Stimulated activated naive B cell treated with anti-CD40 and anti-IgM and Interleukin-4, amounts not matched to agents 10 μg/mL and 1 μg/mL and 100 μg/mL, for 72 hours (primary cell): ENCODE measurements at regions not wholly inside any gene's neighbourhood (a gene's known extent, or its start where the extent isn't known, plus 50 kb on each side); places are given as distances from the start of the nearest gene placed in this dataset.
"Not testable (repeated sequence)": the region's sequence is repeated elsewhere in the genome, so short reads cannot be mapped to it uniquely, and the experiment has no call there.

ENCODE experiments used
- ATAC-seq, 2 donors: fragments of 150-1000 bp; cut with Tn5 transposase; replicated peaks; 2 replicates each; pipeline ENCODE4 v1.10.0; 2021; ENCODE audit warnings: moderate library complexity in 1 of 2
- DNase-seq: peaks from one replicate; pipeline ENCODE4 v3.0.0; 2021
- H3K27ac Mint-ChIP-seq: one replicate; pipeline ENCODE4 v1.8.0; 2022; ENCODE audit warnings: mild to moderate bottlenecking, mixed read lengths
- H3K27me3 Mint-ChIP-seq, 2 donors: one replicate each; pipeline ENCODE4 v1.8.0; 2022; ENCODE audit warnings: mixed read lengths in 2 of 2
- H3K36me3 Mint-ChIP-seq, 2 donors: one replicate each; pipeline ENCODE4 v1.8.0; 2022; ENCODE audit warnings: mixed read lengths in 2 of 2, mild to moderate bottlenecking in 1 of 2
- H3K4me1 Mint-ChIP-seq, 2 donors: one replicate each; pipeline ENCODE4 v1.8.0; 2022; ENCODE audit warnings: mixed read lengths in 2 of 2, mild to moderate bottlenecking in 1 of 2
- H3K4me3 Mint-ChIP-seq, 2 donors: one replicate each; pipeline ENCODE4 v1.8.0; 2022; ENCODE audit warnings: mild to moderate bottlenecking in 2 of 2, mixed read lengths in 2 of 2, moderate library complexity in 1 of 2
- H3K9me3 Mint-ChIP-seq, 2 donors: one replicate each; pipeline ENCODE4 v1.8.0; 2022; ENCODE audit warnings: mixed read lengths in 2 of 2, mild to moderate bottlenecking in 1 of 2

DNA sequence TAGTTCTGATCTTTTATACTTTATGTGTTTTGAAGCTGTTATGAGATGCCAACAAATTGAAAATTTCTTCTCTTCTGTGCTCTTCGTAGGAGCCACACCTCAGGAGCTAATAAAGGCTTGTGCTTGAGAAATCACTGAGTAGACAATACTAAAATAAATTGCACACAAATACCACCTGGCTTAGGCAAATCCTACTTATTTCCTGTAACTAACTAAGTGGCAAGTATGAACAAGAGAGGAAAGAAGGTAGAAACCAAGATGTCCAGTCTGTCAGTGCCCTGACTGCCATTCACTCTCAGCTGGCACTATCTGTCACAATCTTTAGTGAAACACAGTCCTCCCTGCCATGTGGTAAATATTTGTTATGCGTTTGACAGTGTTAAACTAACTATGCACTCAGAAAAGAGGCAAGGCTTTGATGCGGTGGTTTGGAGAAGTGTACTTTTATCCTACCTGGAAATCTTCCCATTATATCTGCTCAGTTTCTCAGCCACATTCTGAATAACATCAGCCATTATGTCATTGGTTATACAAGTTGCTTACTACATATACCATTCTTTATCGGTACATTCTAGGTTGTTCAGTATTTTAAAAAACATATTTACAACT, 293.4 kb upstream of the VWC2 start:
- Mint-ChIP-seq H3K27me3 (no peaks in the 10 kb centered on the region), H3K27ac (no peak overlapping the region), H3K36me3 (no peaks in the 10 kb centered on the region), H3K9me3 (no peaks in the 10 kb centered on the region), H3K4me1 (no peaks in the 10 kb centered on the region), H3K4me3 (no peak overlapping the region)
- ATAC-seq = no peak
- DNase-seq = no peak

DNA sequence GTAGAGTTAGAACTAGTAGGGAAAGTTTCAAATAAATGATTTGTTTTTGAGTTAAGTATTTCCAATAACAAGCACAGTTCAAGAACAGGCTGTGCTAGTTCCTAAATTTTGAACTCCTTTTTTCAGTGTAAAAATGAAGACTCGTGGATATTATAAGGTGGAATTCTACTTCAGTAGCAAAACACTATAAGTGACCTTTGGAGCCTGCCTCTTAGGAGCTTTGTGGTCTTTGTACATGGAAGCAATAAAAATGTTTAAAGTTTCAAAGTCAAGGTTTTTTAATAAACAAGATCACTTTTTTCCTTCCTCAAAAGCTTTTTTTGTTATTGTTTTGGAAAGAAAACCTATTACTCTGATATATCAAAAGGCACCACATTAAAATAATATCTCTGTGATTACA, 292.4 kb upstream of the VWC2 start:
- Mint-ChIP-seq H3K27me3 (no peaks in the 10 kb centered on the region), H3K4me1 (no peaks in the 10 kb centered on the region), H3K27ac (no peak overlapping the region), H3K36me3 (no peaks in the 10 kb centered on the region), H3K4me3 (no peak overlapping the region), H3K9me3 (no peaks in the 10 kb centered on the region)
- ATAC-seq (no peak), DNase-seq (no peak)

DNA sequence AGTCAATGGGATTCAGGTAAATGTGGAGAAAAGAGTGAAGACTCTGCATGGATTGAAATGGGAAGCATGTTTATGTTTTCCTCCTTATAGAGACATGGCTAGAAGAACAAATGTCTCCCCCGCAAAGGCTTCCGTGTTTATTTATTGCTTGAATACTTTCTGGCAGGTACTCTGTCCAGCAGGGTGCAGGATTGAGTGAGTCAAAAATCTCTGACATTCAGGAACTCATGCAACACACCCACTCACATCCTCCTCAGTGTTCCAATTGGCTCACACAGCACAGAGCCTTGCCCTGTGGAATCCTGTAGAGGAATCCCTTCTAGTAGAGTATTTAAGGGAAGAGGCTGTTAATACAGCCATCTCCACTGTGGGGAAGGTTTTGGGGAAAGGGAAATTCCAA, 290.3 kb upstream of the VWC2 start:
- ATAC-seq = no peak
- no peak for DNase-seq
- Mint-ChIP-seq H3K9me3 (no peaks in the 10 kb centered on the region), H3K36me3 (no peaks in the 10 kb centered on the region), H3K27ac (no peak overlapping the region), H3K27me3 (no peaks in the 10 kb centered on the region), H3K4me3 (no peak overlapping the region), H3K4me1 (no peaks in the 10 kb centered on the region)

DNA sequence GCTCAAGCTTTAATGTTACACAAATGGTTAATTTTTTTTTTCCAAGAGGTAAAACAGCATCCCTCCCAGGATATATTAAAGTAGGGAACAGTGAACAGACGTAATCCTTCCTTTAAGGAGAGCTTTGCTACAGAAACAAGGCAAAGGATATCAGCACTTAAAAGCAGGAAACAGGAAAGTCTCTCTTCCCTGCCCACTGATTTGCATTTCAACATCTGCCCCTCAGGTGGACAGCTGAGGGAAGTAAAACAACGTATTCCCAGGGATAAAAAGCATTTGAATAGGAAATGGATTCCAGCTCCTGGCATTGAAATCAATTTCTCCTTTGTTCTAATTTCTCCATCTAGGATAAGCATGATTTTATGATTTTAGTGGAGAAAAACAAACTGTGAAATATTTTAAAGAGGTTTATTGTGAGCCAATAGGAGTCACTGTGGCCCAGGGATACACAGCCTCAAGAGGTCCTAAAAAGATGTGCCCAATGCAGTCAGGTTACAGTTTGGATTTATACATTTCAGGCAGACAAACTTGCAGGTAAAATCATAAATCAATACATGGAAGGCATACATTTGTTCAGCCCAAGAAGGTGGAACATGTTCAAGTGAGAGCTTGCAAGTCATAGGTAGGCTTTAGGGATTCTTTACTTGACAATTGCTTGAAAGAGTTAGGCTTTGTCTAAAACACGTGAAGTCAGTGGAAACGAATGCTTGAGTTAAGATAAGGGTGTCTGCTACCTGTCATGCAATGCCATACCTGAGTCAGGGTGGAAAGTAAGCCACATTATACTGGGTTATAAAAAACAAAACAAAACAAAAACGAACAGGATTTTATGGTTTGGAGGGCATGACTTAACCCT, 286.2 kb upstream of the VWC2 start:
- Mint-ChIP-seq H3K36me3 (no peaks in the 10 kb centered on the region), H3K4me3 (no peak overlapping the region), H3K27me3 (no peaks in the 10 kb centered on the region), H3K4me1 (no peaks in the 10 kb centered on the region), H3K9me3 (no peaks in the 10 kb centered on the region), H3K27ac (no peak overlapping the region)
- DNase-seq (no peak), ATAC-seq (no peak)

DNA sequence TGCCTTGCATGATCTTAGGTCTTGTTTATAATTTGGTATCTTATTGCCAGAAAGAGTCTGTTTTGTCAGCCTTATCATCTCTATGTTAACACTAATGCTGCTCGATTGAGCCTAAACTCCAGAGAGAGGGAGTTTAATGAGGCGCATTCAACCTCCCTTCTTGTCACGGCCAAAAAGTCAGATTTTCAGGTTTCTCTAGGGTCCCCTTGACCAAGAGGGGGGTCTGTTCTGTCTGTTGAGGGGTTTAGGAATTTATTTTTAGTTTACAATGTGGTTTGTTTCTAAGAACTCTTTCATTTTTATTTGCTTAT, 285.7 kb upstream of the VWC2 start:
- DNase-seq (no peak), ATAC-seq (no peak)
- no peak overlapping the region for H3K27ac Mint-ChIP-seq
- no peak overlapping the region for H3K4me3 Mint-ChIP-seq
- H3K4me1 Mint-ChIP-seq = no peaks in the 10 kb centered on the region
- no peaks in the 10 kb centered on the region for H3K36me3 Mint-ChIP-seq
- H3K27me3 Mint-ChIP-seq = no peaks in the 10 kb centered on the region
- no peaks in the 10 kb centered on the region for H3K9me3 Mint-ChIP-seq

DNA sequence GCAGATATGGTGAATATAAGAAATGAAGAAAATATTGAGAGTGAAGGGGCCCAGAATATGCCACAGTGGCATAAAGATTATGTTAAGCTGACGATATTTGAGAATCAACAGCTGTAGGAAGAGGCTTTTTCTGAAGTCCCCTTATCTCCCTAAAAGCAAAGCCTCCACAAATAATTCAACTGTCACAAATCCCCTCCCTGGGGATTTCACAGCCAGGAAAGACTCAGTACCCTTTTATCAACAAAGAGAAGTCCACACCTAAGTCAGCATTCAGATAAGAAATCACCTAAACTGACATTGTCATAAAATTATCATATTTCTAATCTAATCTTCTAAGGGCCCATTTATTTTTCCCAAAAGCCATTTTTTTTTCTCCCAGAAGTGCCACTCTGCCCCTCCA, 284.9 kb upstream of the VWC2 start:
- Mint-ChIP-seq H3K27me3 (no peaks in the 10 kb centered on the region), H3K27ac (no peak overlapping the region), H3K36me3 (no peaks in the 10 kb centered on the region), H3K4me3 (no peak overlapping the region), H3K9me3 (no peaks in the 10 kb centered on the region), H3K4me1 (no peaks in the 10 kb centered on the region)
- no peak for DNase-seq
- ATAC-seq = no peak

DNA sequence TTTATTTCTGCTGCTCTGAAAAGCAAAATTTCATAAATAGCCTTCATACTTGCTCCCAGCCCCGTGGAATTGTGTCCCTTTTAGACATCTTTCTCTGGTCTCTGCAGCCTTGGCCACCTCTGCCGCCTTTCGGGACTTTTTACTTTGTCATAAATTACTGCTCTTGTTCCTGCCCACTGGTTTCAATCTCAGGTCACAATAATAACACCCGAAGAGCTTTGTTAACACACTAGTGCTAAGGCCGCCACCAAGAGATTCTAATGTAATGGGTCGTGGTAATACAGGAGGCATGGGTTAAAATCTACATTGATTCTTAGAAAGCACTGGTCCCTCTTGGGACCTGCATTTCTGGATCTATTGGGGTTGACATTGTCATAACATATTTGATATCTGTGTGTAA, 276.0 kb upstream of the VWC2 start:
- ATAC-seq = no peak

DNA sequence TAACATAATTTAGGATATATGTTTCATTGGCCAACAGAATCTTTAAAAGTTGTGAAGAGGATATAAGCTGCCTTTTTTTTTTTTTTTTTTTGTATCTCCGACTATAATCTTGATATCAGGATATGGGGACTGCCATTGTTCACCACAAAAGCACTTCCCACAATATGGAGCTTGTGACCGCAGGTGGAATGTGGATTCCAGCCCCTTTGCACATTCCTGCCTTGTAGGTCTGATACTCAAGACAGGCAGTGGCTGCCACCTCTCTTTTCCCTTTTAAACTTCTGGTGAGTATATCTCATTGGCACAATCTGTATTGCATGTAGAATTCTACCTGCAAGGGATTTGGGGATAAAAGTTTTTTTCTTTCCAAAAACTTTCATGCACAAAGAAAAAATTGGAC, 272.7 kb upstream of the VWC2 start:
- H3K36me3 Mint-ChIP-seq = no peaks in the 10 kb centered on the region
- H3K9me3 Mint-ChIP-seq = no peaks in the 10 kb centered on the region
- no peak for DNase-seq
- no peaks in the 10 kb centered on the region for H3K4me1 Mint-ChIP-seq
- no peak overlapping the region for H3K27ac Mint-ChIP-seq
- no peak for ATAC-seq
- H3K27me3 Mint-ChIP-seq = no peaks in the 10 kb centered on the region
- H3K4me3 Mint-ChIP-seq = no peak overlapping the region

More for the DNA sequence above, 276.0 kb upstream of the VWC2 start:
- no peaks in the 10 kb centered on the region for H3K27me3 Mint-ChIP-seq
- H3K4me1 Mint-ChIP-seq = no peaks in the 10 kb centered on the region
- H3K36me3 Mint-ChIP-seq = no peaks in the 10 kb centered on the region
- DNase-seq = no peak
- H3K4me3 Mint-ChIP-seq = no peak overlapping the region
- H3K27ac Mint-ChIP-seq = no peak overlapping the region
- no peaks in the 10 kb centered on the region for H3K9me3 Mint-ChIP-seq

DNA sequence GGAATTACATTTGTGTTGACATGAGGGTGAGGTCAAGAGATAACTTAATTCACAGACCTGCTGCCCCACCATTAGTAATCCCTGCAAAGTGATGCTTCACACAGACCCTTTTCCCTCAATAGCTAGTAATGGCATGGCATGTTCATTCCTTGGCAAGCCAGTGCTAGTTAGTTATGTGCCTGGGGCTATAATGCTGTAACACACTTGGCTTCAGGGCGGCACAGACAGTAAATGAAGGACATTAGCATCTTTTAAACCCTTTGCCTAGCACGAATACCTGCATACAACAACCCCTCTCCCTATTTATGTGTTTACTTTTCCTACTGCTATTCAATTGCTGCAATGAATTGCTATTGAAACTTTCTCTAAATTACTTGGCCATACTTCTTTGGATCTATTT, 266.2 kb upstream of the VWC2 start:
- not testable (repeated sequence) for ATAC-seq, H3K27me3 Mint-ChIP-seq, H3K27ac Mint-ChIP-seq, H3K4me1 Mint-ChIP-seq, H3K9me3 Mint-ChIP-seq, DNase-seq, H3K4me3 Mint-ChIP-seq, H3K36me3 Mint-ChIP-seq

DNA sequence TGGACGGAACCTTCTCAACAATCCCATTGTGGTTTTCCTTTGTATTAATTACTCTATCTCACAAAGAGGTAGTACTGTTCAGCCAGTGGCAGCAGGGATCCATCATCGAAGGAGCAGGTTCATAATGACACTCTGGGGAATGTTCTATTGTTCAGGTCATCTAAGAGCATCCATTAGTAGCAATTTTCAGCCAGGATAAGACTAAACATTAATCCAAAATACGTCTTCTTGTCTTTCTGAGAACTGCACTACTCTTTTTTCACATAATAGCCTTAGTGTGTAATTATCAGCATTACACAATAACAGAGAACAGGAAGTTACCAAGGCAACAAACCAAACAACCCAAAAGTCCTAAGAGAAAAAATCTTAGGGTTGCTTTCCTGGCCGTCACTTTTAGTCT, 259.5 kb upstream of the VWC2 start:
- H3K4me1 Mint-ChIP-seq = no peaks in the 10 kb centered on the region

DNA sequence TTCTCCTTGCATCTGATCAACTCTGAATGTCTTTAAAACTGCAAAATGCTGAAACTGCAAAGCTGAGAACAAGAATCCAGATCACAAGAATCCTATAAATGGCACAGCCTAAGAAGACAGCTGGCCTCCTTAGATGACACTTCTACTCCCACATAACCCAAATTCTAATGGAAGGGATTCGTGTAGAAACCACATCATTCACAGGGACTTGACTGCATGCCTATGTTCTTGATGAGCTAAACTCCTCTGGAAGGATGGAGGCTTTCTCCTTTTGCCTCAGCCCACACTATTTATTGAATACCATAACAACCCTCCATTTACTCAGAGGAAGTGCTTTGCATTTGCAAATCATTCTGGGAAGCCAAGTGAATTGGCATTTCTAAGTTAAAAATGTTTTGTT, 252.5 kb upstream of the VWC2 start:
- H3K4me1 Mint-ChIP-seq = no peaks in the 10 kb centered on the region
- H3K36me3 Mint-ChIP-seq = no peaks in the 10 kb centered on the region
- DNase-seq (no peak), ATAC-seq (no peak)
- peaks cover 0 to 3% of the 10 kb centered on the region in 2 donors for H3K9me3 Mint-ChIP-seq
- H3K4me3 Mint-ChIP-seq = no peak overlapping the region
- H3K27ac Mint-ChIP-seq = no peak overlapping the region
- H3K27me3 Mint-ChIP-seq = no peaks in the 10 kb centered on the region

More for the DNA sequence above, 259.5 kb upstream of the VWC2 start:
- H3K4me3 Mint-ChIP-seq = no peak overlapping the region
- no peak overlapping the region for H3K27ac Mint-ChIP-seq
- DNase-seq (no peak), ATAC-seq (no peak)
- no peaks in the 10 kb centered on the region for H3K27me3 Mint-ChIP-seq
- no peaks in the 10 kb centered on the region for H3K9me3 Mint-ChIP-seq
- no peaks in the 10 kb centered on the region for H3K36me3 Mint-ChIP-seq

DNA sequence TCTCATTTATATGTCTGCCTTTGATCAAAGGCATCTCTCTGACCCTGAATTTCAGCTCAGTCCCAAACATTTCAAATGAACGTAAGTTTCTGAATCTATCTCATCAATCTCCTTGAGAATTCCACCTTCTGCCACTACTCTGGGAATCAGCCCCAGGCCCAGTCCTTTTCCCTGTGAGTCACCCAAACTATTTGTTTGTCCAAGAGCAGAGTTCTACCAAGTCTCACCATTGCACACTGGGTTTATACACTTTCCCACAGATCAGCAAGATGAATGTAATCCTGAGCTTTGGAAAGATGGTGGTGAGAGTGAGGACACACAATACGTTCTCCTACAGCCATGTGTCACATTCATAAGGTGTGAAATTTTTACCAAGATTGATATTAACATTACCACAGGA, 251.3 kb upstream of the VWC2 start:
- DNase-seq = no peak
- Mint-ChIP-seq H3K4me3 (no peak overlapping the region), H3K27ac (no peak overlapping the region), H3K9me3 (peaks cover 0 to 3% of the 10 kb centered on the region in 2 donors), H3K36me3 (no peaks in the 10 kb centered on the region), H3K27me3 (peaks cover 0 to under 1% of the 10 kb centered on the region in 2 donors), H3K4me1 (no peaks in the 10 kb centered on the region)
- ATAC-seq = no peak

DNA sequence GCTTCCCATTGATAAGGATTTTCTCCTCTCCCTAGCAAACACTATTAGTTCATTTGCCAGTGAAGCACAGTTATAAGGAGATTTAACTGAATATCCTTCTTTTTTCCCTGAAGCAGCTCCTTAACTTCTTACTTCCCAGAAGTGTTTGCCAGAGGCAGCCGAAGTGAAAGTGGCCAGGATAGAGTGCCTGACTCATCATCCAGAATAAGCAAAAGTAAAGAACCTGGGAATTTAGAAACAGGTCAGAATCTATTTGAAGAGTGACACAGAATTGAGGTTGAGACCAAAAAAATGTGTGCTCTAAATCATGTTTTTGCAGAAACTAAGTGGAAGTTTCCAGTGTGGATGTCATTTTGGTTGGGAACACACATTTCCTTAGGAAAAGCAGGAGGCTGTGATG, 249.6 kb upstream of the VWC2 start:
- H3K27me3 Mint-ChIP-seq = peaks cover 0 to 8% of the 10 kb centered on the region in 2 donors
- H3K27ac Mint-ChIP-seq = no peak overlapping the region
- ATAC-seq (no peak), DNase-seq (no peak)
- no peaks in the 10 kb centered on the region for H3K36me3 Mint-ChIP-seq
- H3K9me3 Mint-ChIP-seq = peaks cover 0 to 5% of the 10 kb centered on the region in 2 donors
- H3K4me3 Mint-ChIP-seq = no peak overlapping the region
- H3K4me1 Mint-ChIP-seq = no peaks in the 10 kb centered on the region

DNA sequence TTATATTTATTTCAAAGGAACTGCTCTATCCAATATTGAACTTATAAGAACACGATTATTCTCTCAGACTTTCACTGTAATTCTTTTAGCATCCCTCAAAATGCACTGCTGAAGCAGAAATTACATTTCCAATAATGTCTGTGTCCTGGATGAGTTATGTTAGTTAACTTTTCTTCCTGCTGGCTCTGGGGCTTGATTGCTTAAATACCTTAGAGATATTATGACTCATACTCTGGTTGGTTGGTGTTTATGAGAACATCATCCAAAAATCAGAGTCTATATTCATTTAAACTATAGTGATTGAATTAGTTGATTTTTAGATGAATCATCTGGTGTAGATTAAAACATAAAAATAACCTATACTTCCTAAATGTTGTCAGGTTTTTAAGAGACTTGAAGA, 246.3 kb upstream of the VWC2 start:
- Mint-ChIP-seq H3K4me1 (no peaks in the 10 kb centered on the region), H3K36me3 (no peaks in the 10 kb centered on the region), H3K9me3 (peaks cover 0 to 3% of the 10 kb centered on the region in 2 donors), H3K4me3 (no peak overlapping the region), H3K27me3 (peaks cover 0 to 8% of the 10 kb centered on the region in 2 donors), H3K27ac (no peak overlapping the region)
- DNase-seq (no peak), ATAC-seq (no peak)

DNA sequence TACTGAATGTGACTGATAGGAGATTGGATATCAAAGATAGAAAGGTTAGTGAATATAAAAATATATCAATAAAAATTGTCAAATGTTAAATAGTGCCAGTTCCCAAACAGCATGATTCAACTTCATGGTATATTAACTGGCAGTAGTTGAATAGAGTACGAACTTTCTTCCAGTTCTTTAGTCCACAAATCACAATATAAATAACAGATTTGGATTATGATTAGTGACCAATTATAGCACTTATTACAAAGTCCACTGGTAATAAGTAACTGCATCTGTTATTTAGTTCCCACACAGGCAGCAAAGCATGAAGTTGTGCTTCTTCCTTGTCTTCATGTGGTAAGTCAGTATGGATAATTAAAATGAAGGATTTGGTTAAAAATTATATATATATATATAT, 243.0 kb upstream of the VWC2 start:
- ATAC-seq (no peak), DNase-seq (no peak)
- Mint-ChIP-seq H3K27ac (no peak overlapping the region), H3K4me3 (no peak overlapping the region), H3K9me3 (peaks cover 0 to 7% of the 10 kb centered on the region in 2 donors), H3K36me3 (no peaks in the 10 kb centered on the region), H3K27me3 (peaks cover 0 to 8% of the 10 kb centered on the region in 2 donors), H3K4me1 (no peaks in the 10 kb centered on the region)
